Lower leg skin (tissue), 4 donors: ENCODE measurements at regions not wholly inside any gene's neighbourhood (a gene's known extent, or its start where the extent isn't known, plus 50 kb on each side); places are given as distances from the start of the nearest gene placed in this dataset.

Source experiments
- DNase-seq, 2 donors: peaks; one replicate each; pipeline ENCODE4 v3.0.0-alpha.2; 2019; ENCODE audit warnings: low spot score in 2 of 2
- H3K4me3 ChIP-seq: fragments of 200-600 bp; sonication (generic); 2 replicates; pipeline ENCODE4 v1.5.1; 2017; ENCODE audit warnings: mild to moderate bottlenecking, low read depth; ENCODE audit not compliant: poor library complexity, severe bottlenecking
- POLR2A ChIP-seq, 2 donors: fragments of 450-650 bp; IDR thresholded peaks; one replicate each; pipeline ENCODE4 v1.6.1; 2016 to 2017; ENCODE audit warnings: antibody characterized with exemption in 2 of 2, mild to moderate bottlenecking in 1 of 2, moderate library complexity in 1 of 2
- WGBS, 2 donors: methylation state at CpG; one replicate each; pipeline ENCODE4 v1.1.5; 2018; 5-methylcytosine and 5-hydroxymethylcytosine counted together
- intact Hi-C: fragments of 100-400 bp; cut with DNase I; formaldehyde crosslinking; loops from one replicate; pipeline ENCODE4 v1.15.0; 2023; ENCODE audit warnings: low total_unique reads
- TF ChIP-seq, protein P1 (sequence below), 3 donors: fragments of 450-650 bp; IDR thresholded peaks; one replicate each; pipeline ENCODE4 v1.5.1; 2016; ENCODE audit warnings: antibody characterized with exemption in 3 of 3, mild to moderate bottlenecking in 3 of 3, moderate library complexity in 2 of 3

DNA sequence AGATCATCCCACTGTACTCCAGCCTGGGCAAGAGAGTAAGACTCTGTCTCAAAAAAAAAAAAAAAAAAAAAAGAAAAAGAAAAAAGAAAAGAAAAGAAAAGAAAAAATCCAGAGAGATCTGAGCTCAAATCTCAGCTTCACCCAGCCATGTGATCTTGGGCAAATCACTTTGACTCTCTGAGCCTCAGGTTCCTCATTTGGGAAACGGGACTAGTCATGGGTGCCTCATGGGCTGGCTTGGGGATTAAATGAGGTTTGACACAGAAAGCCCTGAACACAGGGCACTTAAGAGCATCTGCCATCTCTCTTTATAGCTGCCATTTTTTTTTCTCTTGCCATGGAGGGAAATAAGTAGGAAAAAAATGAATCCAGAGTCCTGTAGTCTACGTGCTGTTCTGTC is 86.2 kb upstream of the MYL2 start:
- H3K4me3 ChIP-seq = no peak overlapping the region
- 65 to 72% methylated on average over 2 of the region's 2 CpGs for WGBS, 2 donors
- intact Hi-C loops = no loop called here
- DNase-seq = no peak
- TF ChIP-seq POLR2A (IDR thresholded peaks at IDR 0.05) = no peak
- TF ChIP-seq, protein P1, sequence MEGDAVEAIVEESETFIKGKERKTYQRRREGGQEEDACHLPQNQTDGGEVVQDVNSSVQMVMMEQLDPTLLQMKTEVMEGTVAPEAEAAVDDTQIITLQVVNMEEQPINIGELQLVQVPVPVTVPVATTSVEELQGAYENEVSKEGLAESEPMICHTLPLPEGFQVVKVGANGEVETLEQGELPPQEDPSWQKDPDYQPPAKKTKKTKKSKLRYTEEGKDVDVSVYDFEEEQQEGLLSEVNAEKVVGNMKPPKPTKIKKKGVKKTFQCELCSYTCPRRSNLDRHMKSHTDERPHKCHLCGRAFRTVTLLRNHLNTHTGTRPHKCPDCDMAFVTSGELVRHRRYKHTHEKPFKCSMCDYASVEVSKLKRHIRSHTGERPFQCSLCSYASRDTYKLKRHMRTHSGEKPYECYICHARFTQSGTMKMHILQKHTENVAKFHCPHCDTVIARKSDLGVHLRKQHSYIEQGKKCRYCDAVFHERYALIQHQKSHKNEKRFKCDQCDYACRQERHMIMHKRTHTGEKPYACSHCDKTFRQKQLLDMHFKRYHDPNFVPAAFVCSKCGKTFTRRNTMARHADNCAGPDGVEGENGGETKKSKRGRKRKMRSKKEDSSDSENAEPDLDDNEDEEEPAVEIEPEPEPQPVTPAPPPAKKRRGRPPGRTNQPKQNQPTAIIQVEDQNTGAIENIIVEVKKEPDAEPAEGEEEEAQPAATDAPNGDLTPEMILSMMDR (IDR thresholded peaks at IDR 0.05) = no peak

DNA sequence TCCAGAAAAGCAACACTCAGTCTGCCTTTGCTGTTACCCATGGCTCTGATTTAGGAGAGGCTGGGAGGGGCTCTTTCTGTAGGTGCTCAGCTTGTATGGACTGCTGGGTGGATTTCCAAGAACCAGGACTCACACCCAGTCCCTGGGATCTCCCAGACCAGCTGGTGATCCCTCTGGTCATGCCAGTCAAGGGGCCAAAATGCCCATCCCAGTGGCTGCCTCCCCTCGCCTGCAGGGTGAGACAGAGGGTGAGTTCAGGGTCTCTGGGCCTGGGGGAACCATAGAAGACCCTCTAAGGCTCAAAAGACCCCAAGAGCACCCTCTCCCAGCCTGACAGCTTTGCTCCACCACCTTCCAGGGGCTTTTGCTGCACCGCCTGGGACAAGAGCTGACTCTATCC is 78.6 kb upstream of the MYL2 start:
- TF ChIP-seq, protein P1 (IDR thresholded peaks at IDR 0.05) = no peak
- TF ChIP-seq POLR2A (IDR thresholded peaks at IDR 0.05) = no peak
- 79 to 87% methylated on average over 2 of the region's 2 CpGs for WGBS, 2 donors
- intact Hi-C loops = no loop called here
- DNase-seq = no peak
- H3K4me3 ChIP-seq = no peak overlapping the region

DNA sequence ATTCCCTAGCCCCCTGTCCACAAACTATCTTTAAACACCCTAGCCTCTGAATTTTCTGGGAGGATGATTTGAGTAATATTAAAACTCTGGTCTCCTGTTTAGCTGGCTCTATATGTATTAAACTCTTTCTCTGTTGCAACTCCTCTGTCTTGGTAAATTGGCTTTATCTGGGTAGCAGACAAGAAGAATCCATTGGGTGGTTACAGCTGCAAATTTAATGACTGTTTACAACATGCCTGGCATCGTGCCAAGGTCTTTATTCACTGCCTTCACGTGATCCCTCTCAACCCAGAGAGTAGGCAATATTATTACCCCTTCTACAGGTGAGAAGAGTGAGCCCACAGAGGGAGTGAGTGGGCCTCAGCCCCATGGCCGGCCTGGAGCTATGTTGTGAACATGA is 77.8 kb upstream of the MYL2 start:
- intact Hi-C loops = no loop called here
- no peak overlapping the region for H3K4me3 ChIP-seq
- 46 to 54% methylated on average over 3 of the region's 3 CpGs for WGBS, 2 donors
- no peak for TF ChIP-seq POLR2A (IDR thresholded peaks at IDR 0.05)
- TF ChIP-seq, protein P1 (IDR thresholded peaks at IDR 0.05) = no peak
- no peak for DNase-seq

- intact Hi-C loops = no loop called here
- WGBS, 2 donors = 76 to 78% methylated on average over 5 of the region's 5 CpGs
- TF ChIP-seq, protein P1 (IDR thresholded peaks at IDR 0.05) = no peak
- TF ChIP-seq POLR2A (IDR thresholded peaks at IDR 0.05) = no peak
- no peak for DNase-seq
- H3K4me3 ChIP-seq = no peak overlapping the region
These were observed 76.0 kb upstream of the MYL2 start for GRCh38 chr12:110996415-110996814.

DNA sequence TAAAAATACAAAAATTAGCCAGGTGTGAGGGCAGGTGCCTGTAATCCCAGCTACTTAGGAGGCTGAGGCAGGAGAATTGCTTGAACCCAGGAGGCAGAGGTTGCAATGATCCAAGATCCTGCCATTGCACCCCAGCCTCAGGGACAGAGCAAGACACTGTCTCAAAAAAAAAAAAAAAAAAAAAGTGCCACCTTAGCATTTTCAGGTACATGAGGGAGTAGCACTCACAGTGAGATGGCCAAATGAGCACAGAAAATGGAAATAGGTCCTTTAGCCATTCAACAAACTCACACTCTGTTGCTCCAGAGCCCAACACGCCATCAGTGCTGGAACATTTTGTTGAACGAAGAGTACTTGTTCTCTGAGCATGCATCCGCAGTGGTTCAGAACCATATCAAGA is 75.2 kb upstream of the MYL2 start:
- WGBS, 2 donors = 89 to 94% methylated on average over 3 of the region's 3 CpGs
- TF ChIP-seq POLR2A (IDR thresholded peaks at IDR 0.05) = no peak
- TF ChIP-seq, protein P1 (IDR thresholded peaks at IDR 0.05) = no peak

GRCh38 chr12:110995016-110995415 is 74.6 kb upstream of the MYL2 start:
- 78 to 85% methylated on average over 7 of the region's 7 CpGs for WGBS, 2 donors
- no peak for DNase-seq
- TF ChIP-seq, protein P1 (IDR thresholded peaks at IDR 0.05) = no peak
- no peak for TF ChIP-seq POLR2A (IDR thresholded peaks at IDR 0.05)
- intact Hi-C loops = no loop called here
- no peak overlapping the region for H3K4me3 ChIP-seq

More for the DNA sequence above, 75.2 kb upstream of the MYL2 start:
- DNase-seq = no peak
- H3K4me3 ChIP-seq = no peak overlapping the region
- intact Hi-C loops = no loop called here
